Loucy (cell line): ENCODE measurements at regions not wholly inside any gene's neighbourhood (a gene's known extent, or its start where the extent isn't known, plus 50 kb on each side); places are given as distances from the start of the nearest gene placed in this dataset.

Source experiments
- EZH2phosphoT487 ChIP-seq: fragments of 200-600 bp; IDR thresholded peaks from 2 replicates; pipeline ENCODE4 v1.6.1; 2018; ENCODE audit warnings: antibody characterized with exemption, mild to moderate bottlenecking, moderate library complexity, borderline replicate concordance
- TF ChIP-seq, protein P1 (sequence below): fragments of 200-600 bp; sonication (generic); conservative IDR thresholded peaks from 2 replicates; pipeline ENCODE4 v1.5.1; 2014; ENCODE audit warnings: mild to moderate bottlenecking, antibody characterized with exemption, low read length

DNA sequence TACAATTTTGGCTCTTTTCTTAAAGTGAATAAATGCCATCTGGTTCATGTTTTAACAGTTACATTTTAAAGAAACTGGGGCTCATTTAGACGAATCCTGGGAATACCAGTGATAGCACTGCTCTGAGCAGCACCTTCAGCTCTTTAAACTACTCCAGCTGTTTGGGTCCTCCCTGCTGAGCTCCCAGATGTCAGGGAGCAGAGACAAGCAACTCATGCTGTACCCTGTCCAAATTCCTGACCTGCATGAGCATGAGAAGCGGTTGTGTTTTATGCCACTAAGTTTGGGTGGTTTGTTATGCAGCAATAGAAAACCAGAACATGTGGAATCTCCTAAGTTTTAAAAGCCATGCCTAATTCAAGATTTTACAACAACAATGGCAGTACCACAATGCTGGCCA, 90.0 kb downstream of the FDX1 start:
- TF ChIP-seq, protein P1, sequence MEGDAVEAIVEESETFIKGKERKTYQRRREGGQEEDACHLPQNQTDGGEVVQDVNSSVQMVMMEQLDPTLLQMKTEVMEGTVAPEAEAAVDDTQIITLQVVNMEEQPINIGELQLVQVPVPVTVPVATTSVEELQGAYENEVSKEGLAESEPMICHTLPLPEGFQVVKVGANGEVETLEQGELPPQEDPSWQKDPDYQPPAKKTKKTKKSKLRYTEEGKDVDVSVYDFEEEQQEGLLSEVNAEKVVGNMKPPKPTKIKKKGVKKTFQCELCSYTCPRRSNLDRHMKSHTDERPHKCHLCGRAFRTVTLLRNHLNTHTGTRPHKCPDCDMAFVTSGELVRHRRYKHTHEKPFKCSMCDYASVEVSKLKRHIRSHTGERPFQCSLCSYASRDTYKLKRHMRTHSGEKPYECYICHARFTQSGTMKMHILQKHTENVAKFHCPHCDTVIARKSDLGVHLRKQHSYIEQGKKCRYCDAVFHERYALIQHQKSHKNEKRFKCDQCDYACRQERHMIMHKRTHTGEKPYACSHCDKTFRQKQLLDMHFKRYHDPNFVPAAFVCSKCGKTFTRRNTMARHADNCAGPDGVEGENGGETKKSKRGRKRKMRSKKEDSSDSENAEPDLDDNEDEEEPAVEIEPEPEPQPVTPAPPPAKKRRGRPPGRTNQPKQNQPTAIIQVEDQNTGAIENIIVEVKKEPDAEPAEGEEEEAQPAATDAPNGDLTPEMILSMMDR: no peak
- no peak for TF ChIP-seq EZH2phosphoT487
